Activated CD4-positive, alpha-beta T cell treated with anti-CD3 and anti-CD28 coated beads, Interleukin-2, amount 50 U/mL, for 24 hours (primary cell): ENCODE measurements at regions not wholly inside any gene's neighbourhood (a gene's known extent, or its start where the extent isn't known, plus 50 kb on each side); places are given as distances from the start of the nearest gene placed in this dataset.

ENCODE experiments used
- DNase-seq, 2 donors: peaks; one replicate each; pipeline ENCODE4 v3.0.0-alpha.2; 2020; ENCODE audit warnings: low read depth in 1 of 2, low spot score in 1 of 2

DNA sequence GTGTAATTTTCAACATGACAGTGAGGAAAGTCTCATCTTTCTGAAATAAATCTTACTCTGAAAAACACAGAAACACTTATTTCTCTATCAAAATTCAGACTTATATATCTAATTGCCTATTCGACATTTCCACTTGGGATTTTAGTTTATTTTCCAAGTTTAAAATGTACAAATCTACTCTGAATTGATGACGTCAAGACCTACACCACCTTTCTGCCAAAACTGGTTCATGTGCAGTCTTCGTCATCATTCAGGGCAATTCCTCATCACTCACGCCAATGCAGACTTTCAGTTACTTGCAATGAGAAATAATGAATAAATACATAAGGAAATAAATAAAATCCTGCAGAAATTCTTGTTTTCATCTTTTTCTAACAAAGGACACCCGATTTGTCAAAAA is 843.8 kb downstream of the C12orf50 start:
- DNase-seq = no peak

DNA sequence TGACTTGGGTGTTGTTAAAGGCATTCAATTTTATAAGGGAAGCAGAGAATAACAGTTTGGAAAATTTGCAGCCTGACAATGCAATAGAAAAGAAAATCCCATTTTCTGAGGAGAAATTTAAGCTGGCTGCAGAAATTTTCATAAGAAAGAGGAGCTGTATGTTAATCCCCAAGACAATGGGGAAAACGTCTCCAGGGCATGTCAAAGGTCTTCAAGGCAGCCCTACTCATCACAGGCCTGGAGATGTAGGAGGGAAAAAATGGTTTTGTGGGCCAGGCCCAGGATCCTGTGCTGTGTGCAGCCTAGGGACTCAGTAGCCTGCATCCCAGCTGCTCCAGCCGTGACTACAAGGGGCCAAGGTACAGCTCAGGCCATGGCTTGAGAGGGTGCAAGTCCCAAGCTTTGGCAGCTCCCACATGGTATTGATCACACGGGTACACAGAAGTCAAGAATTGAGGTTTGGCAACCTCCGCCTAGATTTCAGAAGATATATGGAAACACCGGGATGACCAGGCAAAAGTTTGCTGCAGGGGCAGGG is 846.4 kb downstream of the C12orf50 start:
- no peak for DNase-seq

DNA sequence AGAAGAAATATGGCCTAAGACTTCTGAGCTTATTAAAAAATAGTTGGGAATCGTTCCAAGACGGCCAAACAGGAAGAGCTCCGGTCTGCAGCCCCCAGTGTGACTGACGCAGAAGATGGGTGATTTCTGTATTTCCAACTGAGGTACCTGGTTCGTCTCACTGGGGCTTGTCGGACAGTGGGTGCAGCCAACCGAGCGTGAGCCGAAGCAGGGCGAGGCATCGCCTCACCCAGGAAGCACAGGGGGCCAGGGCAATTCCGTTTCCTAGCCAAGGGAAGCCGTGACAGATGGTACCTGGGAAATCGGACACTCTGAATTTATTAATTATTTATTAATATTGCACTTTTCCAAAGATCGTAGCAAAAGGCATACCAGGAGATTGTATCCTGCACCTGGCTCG is 857.8 kb downstream of the C12orf50 start:
- DNase-seq = no peak

DNA sequence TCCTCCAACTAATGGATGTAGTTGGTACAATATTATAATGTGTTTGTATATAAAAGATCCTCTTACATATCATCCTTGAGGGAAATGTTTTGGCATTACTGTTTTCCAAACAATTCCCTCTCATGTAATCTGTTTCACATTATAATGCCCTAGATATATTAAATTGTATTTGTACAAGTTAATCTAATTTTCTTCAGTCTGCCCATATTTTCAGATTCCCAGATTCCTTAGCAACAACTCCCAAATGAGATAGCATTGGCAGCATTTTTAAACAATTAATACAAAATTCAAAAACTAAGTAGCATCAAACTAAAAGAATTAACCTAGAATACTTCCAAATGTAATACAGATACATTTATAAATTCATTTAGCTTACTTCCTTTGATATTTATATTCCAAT is 860.2 kb downstream of the C12orf50 start:
- no peak for DNase-seq

DNA sequence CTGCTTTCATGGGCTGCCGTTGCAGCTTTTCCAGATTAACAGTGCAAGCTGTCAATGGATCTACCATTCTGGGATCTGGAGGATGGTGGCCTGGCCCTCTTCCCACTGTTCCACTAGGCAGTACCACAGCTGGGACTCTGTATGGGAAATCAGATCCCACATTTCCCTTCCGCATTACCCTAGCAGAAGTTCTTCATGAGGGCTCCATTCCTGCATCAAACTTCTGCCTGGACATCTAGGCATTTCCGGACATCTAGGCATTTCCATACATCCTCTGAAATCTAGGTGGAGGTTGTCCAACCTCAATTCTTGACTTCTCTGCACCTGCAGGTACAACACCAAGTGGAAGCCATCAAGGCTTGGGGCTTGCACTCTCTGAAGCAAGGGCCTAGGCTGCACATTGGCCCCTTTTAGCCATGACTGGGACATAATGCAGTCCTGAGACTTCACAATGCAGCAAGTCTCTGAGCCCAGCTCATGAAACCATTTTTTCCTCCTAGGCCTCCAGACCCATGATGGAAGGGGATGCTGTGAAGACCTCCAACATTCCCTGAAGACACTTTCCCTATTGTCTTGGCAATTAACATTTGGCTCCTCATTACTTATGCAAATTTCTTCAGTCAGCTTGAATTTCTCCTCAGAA is 863.3 kb downstream of the C12orf50 start:
- no peak for DNase-seq

DNA sequence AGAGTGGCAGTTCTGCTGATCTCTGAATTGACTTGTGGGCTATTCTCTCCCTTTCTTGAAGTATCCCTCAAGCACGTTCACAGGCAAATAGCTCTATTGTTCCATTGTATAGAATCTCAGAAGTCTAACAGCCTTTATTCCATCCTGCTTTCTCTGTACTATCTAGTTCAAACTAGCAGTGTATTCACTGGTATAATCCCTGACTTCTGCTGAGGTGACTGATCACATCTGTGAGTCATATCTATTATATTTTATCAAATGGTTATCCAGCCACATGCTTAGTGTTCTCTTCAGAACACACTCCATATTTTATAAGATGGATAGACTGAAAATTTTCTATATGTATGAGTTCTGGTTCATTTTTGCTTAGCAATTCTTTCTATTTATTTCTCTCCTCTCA is 866.1 kb downstream of the C12orf50 start:
- no peak for DNase-seq

DNA sequence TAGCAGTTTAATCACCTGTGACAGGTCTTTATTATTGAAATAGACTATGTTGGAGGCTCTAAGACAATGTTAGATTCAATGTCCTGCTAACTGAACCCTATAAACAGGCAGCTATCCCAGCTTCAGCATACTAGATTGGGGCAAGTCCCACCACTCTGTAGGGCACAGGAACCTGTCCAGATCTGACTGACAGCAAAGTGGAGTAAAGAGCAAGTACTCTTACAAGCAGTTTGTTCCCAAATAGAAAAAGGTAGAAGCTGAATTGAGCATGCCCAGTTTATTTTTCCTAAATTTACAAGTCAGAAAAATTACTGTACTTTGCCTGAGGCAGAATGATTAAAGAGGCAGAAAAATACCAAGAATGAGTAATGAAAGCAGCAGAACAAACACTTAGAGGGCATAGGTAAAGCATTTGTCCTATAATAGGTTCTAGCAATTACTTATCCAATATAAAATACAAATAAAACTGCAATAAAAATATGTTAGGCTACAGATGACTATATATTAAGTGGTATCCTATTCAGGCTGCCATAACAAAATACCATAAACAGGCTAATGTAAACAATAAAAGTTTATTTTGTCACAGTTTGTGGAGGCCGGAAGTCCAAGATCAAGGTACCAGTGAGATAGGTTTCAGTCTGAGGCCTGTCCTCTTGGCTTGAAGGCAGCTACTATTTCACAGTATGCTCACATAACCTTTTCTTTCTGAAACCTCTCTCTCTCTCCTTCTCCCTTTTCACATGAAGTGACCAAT is 868.2 kb downstream of the C12orf50 start:
- DNase-seq = no peak

DNA sequence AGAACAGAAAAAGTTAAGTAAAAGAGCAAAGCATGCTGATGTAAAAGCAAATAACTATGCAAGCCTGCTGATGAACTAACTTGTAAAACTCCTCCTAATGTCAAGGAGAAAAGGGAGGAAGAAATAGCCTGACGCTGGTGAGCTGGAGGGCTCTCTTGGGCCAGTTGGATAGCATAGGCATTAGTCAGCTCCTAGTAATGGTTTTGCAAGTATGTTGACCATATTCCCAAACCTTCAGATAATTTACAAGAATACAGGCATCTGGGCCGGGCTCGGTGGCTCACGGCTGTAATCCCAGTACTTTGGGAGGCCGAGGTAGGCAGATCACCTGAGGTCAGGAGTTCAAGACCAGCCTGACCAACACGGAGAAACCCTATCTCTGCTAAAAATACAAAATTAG is 871.4 kb downstream of the C12orf50 start:
- no peak for DNase-seq

DNA sequence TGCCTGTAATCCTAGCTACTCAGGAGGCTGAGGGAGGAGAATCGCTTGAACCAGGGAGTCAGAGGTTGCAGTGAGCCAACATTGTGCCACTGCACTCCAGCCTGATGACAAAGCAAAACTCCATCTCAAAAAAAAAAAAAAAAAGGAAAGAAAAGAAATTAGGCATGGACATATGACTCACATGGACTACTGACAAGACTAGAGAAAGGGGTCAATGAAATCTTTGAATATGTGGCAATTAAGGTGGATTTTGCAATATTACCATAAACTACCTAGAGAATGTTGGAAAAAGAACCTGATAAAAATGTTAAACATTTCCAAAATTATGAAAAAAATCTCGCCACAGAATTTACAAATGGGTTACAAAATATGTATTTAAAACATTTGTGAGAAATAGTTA is 873.6 kb downstream of the C12orf50 start:
- no peak for DNase-seq

DNA sequence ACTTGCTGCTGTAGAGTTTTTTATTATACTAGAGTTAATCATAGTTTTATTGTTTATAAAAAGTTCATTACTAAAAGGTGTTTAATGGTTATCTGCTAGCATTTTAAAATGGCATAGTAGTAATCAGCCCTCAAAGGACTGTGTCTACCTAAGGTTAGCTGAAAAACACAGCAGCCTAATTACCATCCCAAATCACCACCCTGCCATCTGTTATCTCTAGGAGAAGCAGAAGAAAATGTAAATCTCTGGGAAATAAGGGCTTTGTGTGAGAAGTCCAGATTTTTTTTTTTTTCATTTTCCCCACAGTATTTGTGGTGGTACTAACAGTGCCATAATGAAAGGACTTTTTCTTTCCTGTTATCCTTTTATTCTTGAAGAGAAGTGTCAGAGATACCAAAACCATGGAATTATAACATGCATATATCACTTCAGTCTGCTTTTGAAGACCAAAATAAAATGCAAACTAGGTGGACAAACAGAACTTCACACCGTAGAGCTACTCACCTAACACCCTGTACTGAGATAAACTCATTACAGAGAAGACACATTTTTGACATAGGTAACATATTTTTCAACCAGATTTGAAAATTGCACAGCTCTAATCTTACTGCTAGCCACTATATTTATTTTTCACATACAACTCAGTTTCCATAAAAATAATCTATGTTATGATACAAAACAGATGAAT is 876.2 kb downstream of the C12orf50 start:
- no peak for DNase-seq

DNA sequence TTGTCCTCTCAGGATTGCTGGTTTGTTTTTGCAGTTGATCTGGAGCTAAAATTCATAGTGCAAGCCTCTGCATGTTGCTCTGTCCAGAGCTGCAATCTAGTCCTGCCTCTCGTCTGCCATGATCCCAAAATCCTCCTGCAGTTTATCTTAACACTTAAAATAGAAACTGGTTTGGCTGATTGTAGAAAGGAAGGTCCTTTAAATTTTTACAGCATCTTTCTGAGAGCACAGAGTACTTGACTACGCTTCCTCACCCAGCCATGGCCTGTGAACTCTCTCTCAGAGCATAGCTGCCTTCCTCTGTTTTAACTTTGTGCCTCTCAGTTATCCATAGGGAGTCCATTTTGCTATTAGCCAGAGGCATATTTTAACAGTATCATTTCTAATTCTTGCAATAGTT is 877.1 kb downstream of the C12orf50 start:
- DNase-seq = no peak

DNA sequence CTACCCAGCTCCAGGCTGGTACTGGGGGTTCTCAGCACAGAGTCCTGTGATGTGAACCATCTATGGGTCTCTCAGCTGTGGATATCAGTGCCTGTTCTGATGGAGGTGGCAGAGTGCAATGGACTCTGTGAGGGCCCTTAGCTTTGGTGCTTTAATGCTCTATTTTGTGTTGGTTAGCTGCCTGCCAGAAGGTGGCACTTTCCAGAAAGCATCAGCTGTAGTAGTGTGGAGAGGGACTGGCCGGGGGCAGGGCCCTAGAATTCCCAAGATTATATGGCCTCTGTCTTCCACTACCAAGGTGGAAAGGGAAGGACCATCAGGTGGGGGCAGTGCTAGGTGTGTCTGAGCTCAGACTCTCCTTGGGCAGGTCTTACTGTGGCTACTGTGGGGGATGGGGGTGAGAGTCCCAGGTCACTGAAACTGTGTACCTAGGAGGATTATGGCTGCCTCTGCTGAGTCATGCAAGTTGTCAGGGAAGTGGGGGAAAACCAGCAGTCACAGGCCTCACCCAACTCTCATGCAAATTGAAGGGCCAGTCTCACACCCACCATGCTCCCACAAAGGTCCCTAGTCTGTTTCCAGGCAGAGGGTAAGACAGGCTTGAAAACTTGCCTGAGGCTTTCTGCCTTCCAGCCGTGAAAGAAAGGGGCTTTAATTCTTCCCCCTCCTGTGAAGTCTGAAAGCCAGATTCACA is 878.1 kb downstream of the C12orf50 start:
- no peak for DNase-seq

DNA sequence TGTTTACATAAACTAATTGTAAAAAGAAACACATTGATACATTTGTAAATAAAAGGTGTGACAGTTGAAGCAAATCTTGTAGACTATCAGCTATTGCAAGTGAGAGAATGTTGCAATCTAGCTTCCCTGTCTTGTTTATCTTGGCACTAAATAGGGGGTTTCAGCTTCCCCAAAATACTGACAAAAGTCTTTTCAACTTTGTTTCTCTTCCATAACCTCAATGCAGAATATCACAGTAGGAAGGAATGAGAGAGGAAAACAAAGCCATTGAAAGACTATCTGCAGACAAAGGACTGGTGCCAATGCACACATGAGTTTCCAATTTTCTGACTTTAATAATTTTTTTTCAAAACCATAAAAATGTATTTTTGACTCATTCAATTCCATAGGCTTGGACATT is 886.2 kb upstream of the MGAT4C start:
- DNase-seq = no peak

DNA sequence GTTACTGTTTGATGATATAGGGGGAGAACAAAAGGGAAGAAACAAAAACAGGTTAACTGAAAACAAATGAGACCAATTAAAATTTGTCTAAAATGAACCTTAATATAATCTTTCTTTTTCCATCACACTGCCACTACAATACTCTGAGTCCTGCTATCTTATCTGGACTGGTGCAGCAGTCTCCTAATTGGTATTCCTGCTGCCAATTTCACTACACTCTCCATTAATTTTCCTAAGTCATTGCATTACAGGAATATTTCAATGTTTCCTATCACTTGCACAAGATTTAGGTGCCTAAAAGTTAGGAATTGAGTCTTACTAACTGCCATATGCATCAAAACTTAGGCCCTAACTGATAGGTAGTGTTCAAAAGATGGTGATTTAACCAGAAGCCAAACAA is 884.9 kb upstream of the MGAT4C start:
- no peak for DNase-seq

DNA sequence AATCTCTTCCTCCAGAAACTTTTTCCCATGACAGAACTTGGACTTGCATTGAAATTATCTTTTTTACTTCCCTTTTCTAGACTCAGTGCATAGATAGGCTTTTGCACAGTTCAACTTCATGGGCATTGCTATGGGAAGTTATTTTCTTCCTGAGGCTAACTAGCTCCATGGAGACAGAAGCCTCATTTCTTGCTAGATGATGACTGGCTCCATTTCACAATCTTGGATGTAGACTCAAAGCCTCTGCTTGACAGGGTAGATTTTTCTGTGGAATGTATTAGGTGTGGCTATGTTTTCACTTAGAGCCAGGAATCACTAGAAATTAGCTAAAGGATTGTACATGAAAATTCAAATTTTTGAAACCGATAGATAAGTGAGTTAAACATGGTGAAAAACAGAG is 884.1 kb upstream of the MGAT4C start:
- DNase-seq = no peak

DNA sequence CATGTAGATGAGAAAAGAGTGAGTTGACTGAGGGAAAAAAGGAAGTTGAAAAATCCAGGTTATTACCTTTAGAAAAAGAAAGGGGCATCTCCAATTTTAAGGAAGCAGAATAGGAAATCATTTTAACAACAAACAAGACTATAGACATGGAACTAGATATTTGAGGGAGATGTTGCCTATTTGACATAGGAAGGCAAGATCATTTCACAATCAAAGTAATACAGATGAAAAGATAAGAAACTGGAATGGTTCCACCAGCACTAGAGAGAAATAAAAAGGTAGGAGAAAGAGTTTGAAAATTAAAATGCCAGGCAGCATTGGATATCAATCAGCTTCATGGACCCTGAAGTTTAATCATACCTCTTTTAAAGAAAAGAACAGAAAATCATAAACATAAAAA is 881.0 kb upstream of the MGAT4C start:
- no peak for DNase-seq

DNA sequence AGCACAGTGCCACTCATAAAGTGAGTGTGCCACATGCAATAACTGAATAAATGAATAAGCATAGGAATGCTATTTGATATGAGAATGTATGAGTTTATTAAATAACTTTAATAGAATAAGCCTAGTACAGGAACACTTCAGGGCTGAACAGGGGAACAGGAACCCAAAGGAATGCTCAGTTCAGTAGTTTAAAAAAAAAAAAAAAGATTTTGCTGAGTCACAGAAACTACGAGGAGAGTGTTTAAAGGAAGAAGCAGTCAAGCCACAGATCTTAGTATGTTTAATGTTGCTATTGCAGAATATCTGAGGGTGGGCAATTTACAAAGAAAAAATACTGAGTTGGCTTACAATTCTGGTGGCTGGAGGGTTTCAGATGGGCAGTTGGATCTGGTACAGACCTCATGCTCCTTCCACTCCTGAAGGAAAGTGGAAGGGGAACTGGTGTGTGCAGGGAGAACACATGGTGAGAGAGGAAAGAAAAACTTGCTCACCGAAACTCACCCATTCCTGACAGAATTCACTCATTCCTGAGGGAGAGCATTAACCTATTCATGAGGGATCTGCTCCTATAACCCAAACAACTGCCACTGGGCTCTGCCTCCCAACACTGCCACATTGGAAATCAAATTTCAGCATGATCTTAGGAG is 880.3 kb upstream of the MGAT4C start:
- no peak for DNase-seq

DNA sequence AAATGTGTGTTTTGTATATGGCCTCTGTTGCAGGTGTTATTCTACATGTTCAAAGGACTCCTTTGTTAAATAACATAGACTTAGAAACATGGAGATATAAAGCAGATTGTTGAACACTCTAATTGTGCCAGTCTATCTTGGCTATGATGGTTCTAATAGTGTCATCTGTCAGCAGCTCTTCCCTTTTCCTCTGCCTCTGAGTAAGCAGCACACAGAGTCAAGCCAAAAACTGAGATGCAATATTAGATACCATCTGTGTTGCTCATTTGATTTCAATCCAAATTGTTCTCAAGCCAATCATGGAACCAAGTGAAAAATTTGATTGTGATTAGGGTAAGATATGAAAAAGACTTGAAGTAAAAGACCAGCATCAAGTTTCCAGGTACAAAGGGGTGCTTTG is 871.1 kb upstream of the MGAT4C start:
- no peak for DNase-seq

DNA sequence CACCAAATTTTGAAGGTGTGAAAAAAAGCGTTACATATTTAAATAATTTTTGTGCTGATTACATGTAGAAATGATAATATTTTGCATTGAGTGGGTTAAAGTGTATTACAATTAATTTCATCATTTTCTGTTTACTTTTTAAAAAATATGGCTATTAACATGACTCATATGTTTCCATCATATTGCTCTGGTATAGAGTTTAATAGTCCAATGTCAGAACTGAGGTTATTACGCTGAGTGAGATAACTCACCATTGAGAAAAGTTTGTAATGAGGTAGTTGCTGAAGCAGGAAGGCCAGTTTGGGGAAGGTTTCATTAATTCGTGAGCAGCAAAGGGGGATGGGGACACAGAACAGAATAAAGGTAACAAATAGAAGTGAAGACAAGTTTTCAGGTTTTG is 865.7 kb upstream of the MGAT4C start:
- DNase-seq = no peak

DNA sequence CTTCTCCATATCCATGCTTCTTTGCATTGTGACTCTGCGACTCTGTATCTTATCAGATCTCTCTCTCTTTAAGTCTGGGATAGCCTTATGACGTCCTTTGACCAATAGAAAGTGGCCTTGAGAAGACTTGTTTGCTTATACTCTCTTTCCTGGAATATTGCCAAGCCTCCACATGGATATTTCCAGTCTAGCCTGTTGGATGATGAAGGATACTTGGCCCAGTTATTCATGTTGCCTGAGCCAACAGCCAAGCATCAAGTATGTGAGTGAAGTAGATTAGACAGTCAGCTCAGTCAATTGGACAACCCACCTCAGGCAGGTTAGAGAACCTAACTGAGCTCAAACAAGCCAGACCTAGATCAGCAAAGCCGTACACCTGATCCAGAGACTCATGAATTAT is 864.2 kb upstream of the MGAT4C start:
- DNase-seq = no peak

DNA sequence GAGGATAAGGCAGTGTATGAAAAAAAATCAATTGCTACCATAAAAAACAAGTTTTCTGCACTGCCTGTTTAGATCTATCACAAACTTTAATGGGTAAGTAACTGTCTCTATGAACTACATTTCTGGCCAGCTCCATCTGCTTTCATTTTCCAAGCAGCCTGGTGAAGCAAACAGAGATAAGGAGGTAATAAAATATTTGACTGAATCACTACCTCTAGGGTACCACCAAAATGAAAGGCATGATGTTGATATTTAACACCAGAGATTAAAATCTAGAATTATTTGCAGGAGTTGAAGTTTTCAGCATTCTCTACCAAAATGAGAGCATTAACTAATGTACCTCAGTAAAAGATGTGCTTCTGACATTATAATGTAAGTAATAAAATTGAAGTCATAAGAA is 863.5 kb upstream of the MGAT4C start:
- DNase-seq = no peak
